ENCODE measurements at regions not wholly inside any gene's neighbourhood (a gene's known extent, or its start where the extent isn't known, plus 50 kb on each side); places are given as distances from the start of the nearest gene placed in this dataset.

DNA sequence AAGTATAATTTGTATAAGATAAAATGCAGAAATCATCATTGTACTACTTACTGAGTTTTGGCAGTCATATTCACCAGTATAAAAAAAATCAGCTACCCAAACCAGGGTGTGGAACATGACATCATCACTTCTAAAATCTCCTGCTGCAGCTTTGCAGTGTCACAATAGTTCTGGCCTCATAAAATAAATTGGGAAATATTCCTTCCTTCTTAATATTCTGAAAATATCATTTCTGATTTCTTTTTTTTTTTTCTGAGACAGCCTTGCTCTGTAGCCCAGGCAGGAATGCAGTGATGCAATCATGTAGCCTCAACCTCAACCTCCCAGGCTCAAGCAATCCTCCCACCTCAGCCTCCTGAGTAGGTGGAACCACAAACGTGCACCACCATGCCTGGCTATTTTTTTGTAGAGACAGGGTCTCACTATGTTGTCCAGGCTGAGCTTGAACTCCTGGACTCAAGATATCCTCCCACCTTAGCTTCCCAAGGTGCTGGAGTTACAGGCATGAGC lies 101.4 kb downstream of the TMEM18 start:
- TF ChIP-seq, protein P1, sequence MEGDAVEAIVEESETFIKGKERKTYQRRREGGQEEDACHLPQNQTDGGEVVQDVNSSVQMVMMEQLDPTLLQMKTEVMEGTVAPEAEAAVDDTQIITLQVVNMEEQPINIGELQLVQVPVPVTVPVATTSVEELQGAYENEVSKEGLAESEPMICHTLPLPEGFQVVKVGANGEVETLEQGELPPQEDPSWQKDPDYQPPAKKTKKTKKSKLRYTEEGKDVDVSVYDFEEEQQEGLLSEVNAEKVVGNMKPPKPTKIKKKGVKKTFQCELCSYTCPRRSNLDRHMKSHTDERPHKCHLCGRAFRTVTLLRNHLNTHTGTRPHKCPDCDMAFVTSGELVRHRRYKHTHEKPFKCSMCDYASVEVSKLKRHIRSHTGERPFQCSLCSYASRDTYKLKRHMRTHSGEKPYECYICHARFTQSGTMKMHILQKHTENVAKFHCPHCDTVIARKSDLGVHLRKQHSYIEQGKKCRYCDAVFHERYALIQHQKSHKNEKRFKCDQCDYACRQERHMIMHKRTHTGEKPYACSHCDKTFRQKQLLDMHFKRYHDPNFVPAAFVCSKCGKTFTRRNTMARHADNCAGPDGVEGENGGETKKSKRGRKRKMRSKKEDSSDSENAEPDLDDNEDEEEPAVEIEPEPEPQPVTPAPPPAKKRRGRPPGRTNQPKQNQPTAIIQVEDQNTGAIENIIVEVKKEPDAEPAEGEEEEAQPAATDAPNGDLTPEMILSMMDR (IDR thresholded peaks at IDR 0.05; ENCODE audit: insufficient read depth, low read depth, low read length): no peak
- no peak for TF ChIP-seq EZH2 (IDR thresholded peaks at IDR 0.05; ENCODE audit: insufficient read depth, low read length)

Measured in astrocyte (in vitro differentiated cells and primary cell).